ENCODE measurements at regions not wholly inside any gene's neighbourhood (a gene's known extent, or its start where the extent isn't known, plus 50 kb on each side); places are given as distances from the start of the nearest gene placed in this dataset.
A peak's percentile ranks its signal among the peaks of the same experiment; 100 is the strongest.

- H3K4me3 ChIP-seq (ENCODE audit: low read depth, low read length) = no peak overlapping the region
- no peak for DNase-seq (ENCODE audit: low read depth)
- no peak for TF ChIP-seq CTCF (IDR thresholded peaks at IDR 0.05; ENCODE audit: insufficient read depth, low read depth, low read length)
- CTCF ChIA-PET = no interaction called here
- H3K27me3 ChIP-seq (ENCODE audit: control insufficient read depth, insufficient read depth, low read length) = no peaks in the 10 kb centered on the region
- H3K36me3 ChIP-seq (ENCODE audit: control insufficient read depth, insufficient read depth, low read length) = no peaks in the 10 kb centered on the region
- POLR2A ChIA-PET = no interaction called here
These were observed 316.9 kb downstream of the OSR1 start for GRCh38 chr2:19041434-19042041.

- no peak for TF ChIP-seq CTCF (IDR thresholded peaks at IDR 0.05; ENCODE audit: insufficient read depth, low read depth, low read length)
- POLR2A ChIA-PET = no interaction called here
- CTCF ChIA-PET = interaction anchor here (0.6 kb wide), 1 partner anchor 100 kb away, joined by 3 read pairs; no protein-coding TSS in a partner anchor
- DNase-seq (ENCODE audit: low read depth) = peak; percentile 26
- Histone ChIP-seq H3K27me3 (ENCODE audit: control insufficient read depth, insufficient read depth, low read length) (no peaks in the 10 kb centered on the region), H3K4me3 (ENCODE audit: low read depth, low read length) (no peak overlapping the region), H3K36me3 (ENCODE audit: control insufficient read depth, insufficient read depth, low read length) (no peaks in the 10 kb centered on the region)
These were observed 320.1 kb downstream of the OSR1 start for GRCh38 chr2:19038071-19039015.

GRCh38 chr2:19036091-19036490 is 322.3 kb downstream of the OSR1 start:
- POLR2A ChIA-PET = no interaction called here
- H3K36me3 ChIP-seq (ENCODE audit: control insufficient read depth, insufficient read depth, low read length) = no peaks in the 10 kb centered on the region

GRCh38 chr2:19035238-19035637 is 323.2 kb downstream of the OSR1 start:
- Histone ChIP-seq H3K27me3 (ENCODE audit: control insufficient read depth, insufficient read depth, low read length) (no peaks in the 10 kb centered on the region), H3K4me3 (ENCODE audit: low read depth, low read length) (no peak overlapping the region), H3K36me3 (ENCODE audit: control insufficient read depth, insufficient read depth, low read length) (no peaks in the 10 kb centered on the region)
- ChIA-PET CTCF (interaction anchor here (0.9 kb wide), 1 partner anchor 39 kb away, joined by 3 read pairs; no protein-coding TSS in a partner anchor), POLR2A (no interaction called here)
- TF ChIP-seq CTCF (IDR thresholded peaks at IDR 0.05; ENCODE audit: insufficient read depth, low read depth, low read length) = no peak
- DNase-seq (ENCODE audit: low read depth) = peak; percentile 55

More at GRCh38 chr2:19036091-19036490, 322.3 kb downstream of the OSR1 start:
- no peak overlapping the region for H3K4me3 ChIP-seq (ENCODE audit: low read depth, low read length)
- DNase-seq (ENCODE audit: low read depth) = no peak
- no peak for TF ChIP-seq CTCF (IDR thresholded peaks at IDR 0.05; ENCODE audit: insufficient read depth, low read depth, low read length)
- no peaks in the 10 kb centered on the region for H3K27me3 ChIP-seq (ENCODE audit: control insufficient read depth, insufficient read depth, low read length)
- CTCF ChIA-PET = no interaction called here

GRCh38 chr2:19033240-19033639 is 325.2 kb downstream of the OSR1 start:
- no peaks in the 10 kb centered on the region for H3K36me3 ChIP-seq (ENCODE audit: control insufficient read depth, insufficient read depth, low read length)
- DNase-seq (ENCODE audit: low read depth) = no peak
- no peak for TF ChIP-seq CTCF (IDR thresholded peaks at IDR 0.05; ENCODE audit: insufficient read depth, low read depth, low read length)
- ChIA-PET POLR2A (no interaction called here), CTCF (no interaction called here)
- H3K4me3 ChIP-seq (ENCODE audit: low read depth, low read length) = no peak overlapping the region
- no peaks in the 10 kb centered on the region for H3K27me3 ChIP-seq (ENCODE audit: control insufficient read depth, insufficient read depth, low read length)

All from BJ (cell line).